ENCODE measurements at regions not wholly inside any gene's neighbourhood (a gene's known extent, or its start where the extent isn't known, plus 50 kb on each side); places are given as distances from the start of the nearest gene placed in this dataset.
"Not testable (repeated sequence)": the region's sequence is repeated elsewhere in the genome, so short reads cannot be mapped to it uniquely, and the experiment has no call there.

- DNase-seq (ENCODE audit: low read depth), result no peak
- no peak overlapping the region for H3K4me3 ChIP-seq (ENCODE audit: low read depth, low read length)
- no peak for TF ChIP-seq CTCF (IDR thresholded peaks at IDR 0.05; ENCODE audit: insufficient read depth, low read depth, low read length, missing control alignments)
Observed at GRCh38 chr1:116290085-116290705, 82.8 kb upstream of the ATP1A1 start.

- DNase-seq (ENCODE audit: low read depth), result no peak
- TF ChIP-seq CTCF (IDR thresholded peaks at IDR 0.05; ENCODE audit: insufficient read depth, low read depth, low read length, missing control alignments), result no peak
- H3K4me3 ChIP-seq (ENCODE audit: low read depth, low read length), result no peak overlapping the region
Observed at GRCh38 chr1:116291024-116291423, 82.0 kb upstream of the ATP1A1 start.

GRCh38 chr1:116292929-116293725 lies 79.9 kb upstream of the ATP1A1 start:
- no peak for TF ChIP-seq CTCF (IDR thresholded peaks at IDR 0.05; ENCODE audit: insufficient read depth, low read depth, low read length, missing control alignments)
- no peak overlapping the region for H3K4me3 ChIP-seq (ENCODE audit: low read depth, low read length)
- no peak for DNase-seq (ENCODE audit: low read depth)

- no peak for DNase-seq (ENCODE audit: low read depth)
- no peak overlapping the region for H3K4me3 ChIP-seq (ENCODE audit: low read depth, low read length)
- no peak for TF ChIP-seq CTCF (IDR thresholded peaks at IDR 0.05; ENCODE audit: insufficient read depth, low read depth, low read length, missing control alignments)
Observed at GRCh38 chr1:116297495-116298212, 75.4 kb upstream of the ATP1A1 start.

- not testable (repeated sequence) for DNase-seq (ENCODE audit: low read depth); H3K4me3 ChIP-seq (ENCODE audit: low read depth, low read length)
Observed at GRCh38 chr1:116298213-116298579, 74.8 kb upstream of the ATP1A1 start.

DNA sequence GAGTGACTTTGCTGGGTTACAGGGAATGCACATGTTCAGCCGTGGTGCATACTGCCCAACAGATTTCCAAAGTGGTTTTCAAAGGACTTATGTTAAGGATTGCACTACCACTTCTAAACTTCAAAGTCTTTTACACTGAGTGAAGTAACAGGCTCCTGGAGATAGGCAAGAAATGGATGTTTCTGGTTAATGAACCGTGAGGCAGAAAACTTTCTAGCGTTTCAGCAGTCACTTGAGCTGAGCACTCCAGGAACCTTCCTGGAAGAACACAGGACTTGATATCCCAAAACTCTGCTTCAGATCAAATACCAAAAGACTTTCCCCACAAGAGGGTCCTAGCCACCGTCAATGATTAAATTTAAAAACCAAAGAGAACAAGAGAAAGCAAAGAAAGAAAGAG lies 74.3 kb upstream of the ATP1A1 start:
- no peak for TF ChIP-seq CTCF (IDR thresholded peaks at IDR 0.05; ENCODE audit: insufficient read depth, low read depth, low read length, missing control alignments)
- H3K4me3 ChIP-seq (ENCODE audit: low read depth, low read length), result no peak overlapping the region
- no peak for DNase-seq (ENCODE audit: low read depth)

- TF ChIP-seq CTCF (IDR thresholded peaks at IDR 0.05; ENCODE audit: insufficient read depth, low read depth, low read length, missing control alignments), result no peak
- DNase-seq (ENCODE audit: low read depth), result no peak
Observed at GRCh38 chr1:116299248-116299647, 73.8 kb upstream of the ATP1A1 start.

More at GRCh38 chr1:116299248-116299647, 73.8 kb upstream of the ATP1A1 start:
- no peak overlapping the region for H3K4me3 ChIP-seq (ENCODE audit: low read depth, low read length)

Measured in GM12865 (cell line).